ENCODE measurements at regions not wholly inside any gene's neighbourhood (a gene's known extent, or its start where the extent isn't known, plus 50 kb on each side); places are given as distances from the start of the nearest gene placed in this dataset.
"Not testable (repeated sequence)": the region's sequence is repeated elsewhere in the genome, so short reads cannot be mapped to it uniquely, and the experiment has no call there.

- H3K27ac ChIP-seq (ENCODE audit: low read length) = no peak overlapping the region
- H3K9ac ChIP-seq (ENCODE audit: low read depth, low read length) = no peak overlapping the region
Measured at GRCh38 chr6:130613176-130613575, 214.0 kb upstream of the SMLR1 start.

GRCh38 chr6:130615816-130616215, 211.4 kb upstream of the SMLR1 start:
- Histone ChIP-seq H3K4me2 (ENCODE audit: insufficient read depth, low read length) (no peak overlapping the region), H3K27ac (ENCODE audit: low read length) (no peak overlapping the region), H3K79me2 (ENCODE audit: insufficient read depth, low read length) (no peaks in the 10 kb centered on the region), H3K36me3 (ENCODE audit: insufficient read depth, low read length) (no peaks in the 10 kb centered on the region), H3K27me3 (ENCODE audit: insufficient read depth, low read length, poor library complexity) (no peaks in the 10 kb centered on the region), H4K20me1 (ENCODE audit: insufficient read depth, low read length) (no peaks in the 10 kb centered on the region), H2AFZ (ENCODE audit: low read depth, low read length) (no peak overlapping the region), H3K4me3 (ENCODE audit: low read depth in 1 of 2, low read length in 2 of 2) (no peak overlapping the region), H3K4me1 (ENCODE audit: insufficient read depth, low read length) (no peaks in the 10 kb centered on the region), H3K9me3 (ENCODE audit: insufficient read depth, low read length, severe bottlenecking) (no peaks in the 10 kb centered on the region), H3K9ac (ENCODE audit: low read depth, low read length) (no peak overlapping the region)
- DNase-seq (no peak), ATAC-seq (ENCODE audit: insufficient read depth, low read depth) (no peak)
- TF ChIP-seq CTCF (IDR thresholded peaks at IDR 0.05; ENCODE audit: borderline replicate concordance, extremely low read depth, low read length, poor library complexity, severe bottlenecking) = no peak
- TF ChIP-seq EZH2 (IDR thresholded peaks at IDR 0.05; ENCODE audit: borderline replicate concordance, low read depth, low read length, severe bottlenecking) = no peak

More at GRCh38 chr6:130613176-130613575, 214.0 kb upstream of the SMLR1 start:
- ATAC-seq (ENCODE audit: insufficient read depth, low read depth) (no peak), DNase-seq (no peak)
- Histone ChIP-seq H3K27me3 (ENCODE audit: insufficient read depth, low read length, poor library complexity) (no peaks in the 10 kb centered on the region), H3K79me2 (ENCODE audit: insufficient read depth, low read length) (no peaks in the 10 kb centered on the region), H4K20me1 (ENCODE audit: insufficient read depth, low read length) (no peaks in the 10 kb centered on the region), H2AFZ (ENCODE audit: low read depth, low read length) (no peak overlapping the region), H3K4me2 (ENCODE audit: insufficient read depth, low read length) (no peak overlapping the region), H3K4me3 (ENCODE audit: low read depth in 1 of 2, low read length in 2 of 2) (no peak overlapping the region), H3K4me1 (ENCODE audit: insufficient read depth, low read length) (no peaks in the 10 kb centered on the region), H3K9me3 (ENCODE audit: insufficient read depth, low read length, severe bottlenecking) (no peaks in the 10 kb centered on the region), H3K36me3 (ENCODE audit: insufficient read depth, low read length) (no peaks in the 10 kb centered on the region)
- TF ChIP-seq CTCF (IDR thresholded peaks at IDR 0.05; ENCODE audit: borderline replicate concordance, extremely low read depth, low read length, poor library complexity, severe bottlenecking) = no peak
- TF ChIP-seq EZH2 (IDR thresholded peaks at IDR 0.05; ENCODE audit: borderline replicate concordance, low read depth, low read length, severe bottlenecking) = no peak

GRCh38 chr6:130617658-130618057, 209.5 kb upstream of the SMLR1 start:
- Histone ChIP-seq H3K27me3 (ENCODE audit: insufficient read depth, low read length, poor library complexity) (no peaks in the 10 kb centered on the region), H3K27ac (ENCODE audit: low read length) (no peak overlapping the region), H3K4me1 (ENCODE audit: insufficient read depth, low read length) (no peaks in the 10 kb centered on the region), H3K9me3 (ENCODE audit: insufficient read depth, low read length, severe bottlenecking) (no peaks in the 10 kb centered on the region), H3K36me3 (ENCODE audit: insufficient read depth, low read length) (no peaks in the 10 kb centered on the region), H3K4me2 (ENCODE audit: insufficient read depth, low read length) (no peak overlapping the region), H3K79me2 (ENCODE audit: insufficient read depth, low read length) (no peaks in the 10 kb centered on the region), H3K9ac (ENCODE audit: low read depth, low read length) (no peak overlapping the region), H2AFZ (ENCODE audit: low read depth, low read length) (no peak overlapping the region), H4K20me1 (ENCODE audit: insufficient read depth, low read length) (no peaks in the 10 kb centered on the region), H3K4me3 (ENCODE audit: low read depth in 1 of 2, low read length in 2 of 2) (no peak overlapping the region)
- TF ChIP-seq CTCF (IDR thresholded peaks at IDR 0.05; ENCODE audit: borderline replicate concordance, extremely low read depth, low read length, poor library complexity, severe bottlenecking) (no peak), EZH2 (IDR thresholded peaks at IDR 0.05; ENCODE audit: borderline replicate concordance, low read depth, low read length, severe bottlenecking) (no peak)
- no peak for ATAC-seq (ENCODE audit: insufficient read depth, low read depth)
- no peak for DNase-seq

- H3K27ac ChIP-seq (ENCODE audit: low read length); H3K79me2 ChIP-seq (ENCODE audit: insufficient read depth, low read length); H3K9ac ChIP-seq (ENCODE audit: low read depth, low read length); H3K27me3 ChIP-seq (ENCODE audit: insufficient read depth, low read length, poor library complexity); DNase-seq; H3K4me2 ChIP-seq (ENCODE audit: insufficient read depth, low read length); H3K4me3 ChIP-seq (ENCODE audit: low read depth in 1 of 2, low read length in 2 of 2); H3K36me3 ChIP-seq (ENCODE audit: insufficient read depth, low read length); H3K9me3 ChIP-seq (ENCODE audit: insufficient read depth, low read length, severe bottlenecking); ATAC-seq (ENCODE audit: insufficient read depth, low read depth); H4K20me1 ChIP-seq (ENCODE audit: insufficient read depth, low read length); H3K4me1 ChIP-seq (ENCODE audit: insufficient read depth, low read length); H2AFZ ChIP-seq (ENCODE audit: low read depth, low read length): not testable (repeated sequence)
Measured at GRCh38 chr6:130618806-130619205, 208.4 kb upstream of the SMLR1 start.
